ENCODE measurements at regions not wholly inside any gene's neighbourhood (a gene's known extent, or its start where the extent isn't known, plus 50 kb on each side); places are given as distances from the start of the nearest gene placed in this dataset.

DNA sequence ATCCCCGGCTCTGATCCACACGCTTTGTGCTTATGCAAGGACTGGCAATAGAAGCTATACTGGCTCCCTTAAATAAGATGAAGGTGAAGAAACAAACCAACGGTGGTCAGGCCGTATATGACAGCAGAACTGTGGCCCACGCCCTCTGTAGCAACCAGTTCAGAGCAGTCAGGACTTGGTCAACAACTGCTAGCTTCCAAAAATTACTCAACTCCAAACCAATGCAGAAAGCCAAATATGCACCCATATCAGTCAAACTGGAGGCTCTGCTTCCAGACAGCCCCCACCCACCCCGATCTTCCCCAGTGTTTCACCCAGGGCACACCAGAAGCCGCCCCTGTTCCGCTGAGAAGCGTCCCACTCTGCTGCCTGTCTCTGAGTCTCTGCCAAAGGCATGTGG is 222.3 kb upstream of the MGMT start:
- H3K79me2 ChIP-seq (ENCODE audit: control insufficient read depth, insufficient read depth, low read length): no peaks in the 10 kb centered on the region
- H3K4me2 ChIP-seq (ENCODE audit: insufficient read depth, low read length): no peak overlapping the region
- no peak overlapping the region for H3K9ac ChIP-seq (ENCODE audit: insufficient read depth in 1 of 2, low read depth in 2 of 2, low read length in 2 of 2)
- no peak overlapping the region for H3K4me3 ChIP-seq
- BruUV-seq (replicated peaks): no TSS peak
- no peaks in the 10 kb centered on the region for H3K36me3 ChIP-seq (ENCODE audit: control insufficient read depth, insufficient read depth, low read length)
- ATAC-seq (no peak), DNase-seq (ENCODE audit: extremely low read depth in 1 of 4, low spot score in 3 of 4) (no peak), FAIRE-seq (no peak)
- in situ Hi-C loops (cut with MboI) (no loop called here), intact Hi-C loops (cut with micrococcal nuclease) (no loop called here)
- H3K9me1 ChIP-seq (ENCODE audit: control insufficient read depth, insufficient read depth, low read length): no peaks in the 10 kb centered on the region
- ChIA-PET POLR2A (no interaction called here), CTCF (ENCODE audit: low intra/inter-chr PET ratio) (no interaction called here)
- no peaks in the 10 kb centered on the region for H4K20me1 ChIP-seq (replicated peaks; ENCODE audit: control insufficient read depth, insufficient read depth, low read length)
- no peaks in the 10 kb centered on the region for H3K4me1 ChIP-seq (replicated peaks in 1 of 2; ENCODE audit: control insufficient read depth in 2 of 2, insufficient read depth in 2 of 2, low read length in 2 of 2)
- H3K27ac ChIP-seq (ENCODE audit: extremely low read depth, low read depth, low read length): no peak overlapping the region
- no peaks in the 10 kb centered on the region for H3K9me3 ChIP-seq (replicated peaks; ENCODE audit: control insufficient read depth, insufficient read depth, low read depth, low read length)
- no peak for TF ChIP-seq SRSF7 (optimal IDR thresholded peaks at IDR 0.05; ENCODE audit: low read depth, low read length)
- TF ChIP-seq, protein P1, sequence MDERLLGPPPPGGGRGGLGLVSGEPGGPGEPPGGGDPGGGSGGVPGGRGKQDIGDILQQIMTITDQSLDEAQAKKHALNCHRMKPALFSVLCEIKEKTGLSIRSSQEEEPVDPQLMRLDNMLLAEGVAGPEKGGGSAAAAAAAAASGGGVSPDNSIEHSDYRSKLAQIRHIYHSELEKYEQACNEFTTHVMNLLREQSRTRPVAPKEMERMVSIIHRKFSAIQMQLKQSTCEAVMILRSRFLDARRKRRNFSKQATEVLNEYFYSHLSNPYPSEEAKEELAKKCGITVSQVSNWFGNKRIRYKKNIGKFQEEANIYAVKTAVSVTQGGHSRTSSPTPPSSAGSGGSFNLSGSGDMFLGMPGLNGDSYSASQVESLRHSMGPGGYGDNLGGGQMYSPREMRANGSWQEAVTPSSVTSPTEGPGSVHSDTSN (CRISPR knock-in tag; IDR thresholded peaks at IDR 0.05; ENCODE audit: low read depth): no peak
- TF ChIP-seq, protein P1 (tag; conservative IDR thresholded peaks at IDR 0.05; ENCODE audit: low read depth): no peak
- no peak for TF ChIP-seq ZNF764 (CRISPR knock-in tag; IDR thresholded peaks at IDR 0.05; ENCODE audit: low read depth)
- TF ChIP-seq FOXA3 (CRISPR knock-in tag; conservative IDR thresholded peaks at IDR 0.05 in 1 of 2, IDR thresholded peaks at IDR 0.05 in 1 of 2): no peak
- TF ChIP-seq, protein P2, sequence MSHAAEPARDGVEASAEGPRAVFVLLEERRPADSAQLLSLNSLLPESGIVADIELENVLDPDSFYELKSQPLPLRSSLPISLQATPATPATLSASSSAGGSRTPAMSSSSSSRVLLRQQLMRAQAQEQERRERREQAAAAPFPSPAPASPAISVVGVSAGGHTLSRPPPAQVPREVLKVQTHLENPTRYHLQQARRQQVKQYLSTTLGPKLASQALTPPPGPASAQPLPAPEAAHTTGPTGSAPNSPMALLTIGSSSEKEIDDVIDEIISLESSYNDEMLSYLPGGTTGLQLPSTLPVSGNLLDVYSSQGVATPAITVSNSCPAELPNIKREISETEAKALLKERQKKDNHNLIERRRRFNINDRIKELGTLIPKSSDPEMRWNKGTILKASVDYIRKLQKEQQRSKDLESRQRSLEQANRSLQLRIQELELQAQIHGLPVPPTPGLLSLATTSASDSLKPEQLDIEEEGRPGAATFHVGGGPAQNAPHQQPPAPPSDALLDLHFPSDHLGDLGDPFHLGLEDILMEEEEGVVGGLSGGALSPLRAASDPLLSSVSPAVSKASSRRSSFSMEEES (CRISPR knock-in tag; IDR thresholded peaks at IDR 0.05): no peak
- TF ChIP-seq RFX1 (IDR thresholded peaks at IDR 0.05): no peak
- TF ChIP-seq, protein P3, sequence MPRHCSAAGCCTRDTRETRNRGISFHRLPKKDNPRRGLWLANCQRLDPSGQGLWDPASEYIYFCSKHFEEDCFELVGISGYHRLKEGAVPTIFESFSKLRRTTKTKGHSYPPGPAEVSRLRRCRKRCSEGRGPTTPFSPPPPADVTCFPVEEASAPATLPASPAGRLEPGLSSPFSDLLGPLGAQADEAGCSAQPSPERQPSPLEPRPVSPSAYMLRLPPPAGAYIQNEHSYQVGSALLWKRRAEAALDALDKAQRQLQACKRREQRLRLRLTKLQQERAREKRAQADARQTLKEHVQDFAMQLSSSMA (CRISPR knock-in tag; IDR thresholded peaks at IDR 0.05): no peak
- no peak for TF ChIP-seq SMARCA4 (IDR thresholded peaks at IDR 0.05)
- no peak for TF ChIP-seq MYBL2 (IDR thresholded peaks at IDR 0.05; ENCODE audit: low read depth)
- TF ChIP-seq MYBL2 (CRISPR knock-in tag; IDR thresholded peaks at IDR 0.05; ENCODE audit: borderline replicate concordance): no peak
- H2AFZ ChIP-seq (ENCODE audit: low read depth, low read length): no peak overlapping the region
- peaks cover 0 to 9% of the 10 kb centered on the region in 2 experiments; a peak in 1 of 5 replicates for H3K27me3 ChIP-seq (ENCODE audit: control insufficient read depth in 2 of 2, insufficient read depth in 2 of 2, low read length in 2 of 2)
- 3% methylated on average over 8 of the region's 9 CpGs for WGBS (ENCODE audit: insufficient coverage, low coverage, missing lambda C conversion rate)

Data from K562 (cell line).